SKM-1 (cell line): ENCODE measurements at regions not wholly inside any gene's neighbourhood (a gene's known extent, or its start where the extent isn't known, plus 50 kb on each side); places are given as distances from the start of the nearest gene placed in this dataset.
"Not testable (repeated sequence)": the region's sequence is repeated elsewhere in the genome, so short reads cannot be mapped to it uniquely, and the experiment has no call there.

ENCODE experiments used
- DNase-seq: peaks from one replicate; lab custom pipeline; 2025; ENCODE audit not compliant: unreplicated experiment; lab: John Stamatoyannopoulos, UW

DNA sequence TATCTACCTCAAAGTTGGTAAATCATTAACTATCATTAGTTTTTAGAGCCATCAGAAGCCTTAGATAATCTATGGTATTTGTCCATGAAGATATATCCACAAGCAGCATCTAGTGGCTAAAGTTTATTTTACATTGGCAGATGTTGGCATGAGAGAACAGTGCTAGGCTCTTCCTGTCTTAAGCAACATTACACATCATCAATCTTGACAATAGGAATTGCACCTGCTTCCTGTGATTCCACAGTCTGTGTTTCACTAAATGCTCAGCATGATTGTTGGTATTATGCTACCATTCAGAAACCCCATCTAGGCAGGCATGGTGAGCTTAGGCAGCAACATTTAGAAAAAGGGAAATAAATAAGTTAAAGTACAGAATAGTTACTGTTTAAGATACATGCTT lies 246.6 kb downstream of the SLCO4C1 start:
- DNase-seq: peak; percentile 6

DNA sequence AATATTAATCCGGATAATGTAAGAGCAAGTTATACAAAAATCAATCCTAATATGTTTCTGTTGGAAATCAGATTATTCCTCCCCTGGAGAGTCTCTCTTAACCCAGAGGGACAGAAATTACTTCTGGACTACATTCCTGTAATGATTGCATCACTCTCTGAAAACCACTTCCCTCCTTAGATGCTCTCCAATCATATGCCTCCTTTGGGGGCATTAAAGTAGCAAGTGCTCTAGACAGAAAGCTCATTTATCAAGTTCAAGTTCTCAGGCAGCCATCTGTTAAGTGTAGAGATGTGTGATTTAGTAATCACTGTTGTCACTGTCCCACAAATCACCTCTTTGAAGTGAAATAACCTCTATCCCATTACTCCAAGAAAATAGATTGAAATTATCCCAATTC lies 247.1 kb downstream of the SLCO4C1 start:
- peak; percentile 26 for DNase-seq

DNA sequence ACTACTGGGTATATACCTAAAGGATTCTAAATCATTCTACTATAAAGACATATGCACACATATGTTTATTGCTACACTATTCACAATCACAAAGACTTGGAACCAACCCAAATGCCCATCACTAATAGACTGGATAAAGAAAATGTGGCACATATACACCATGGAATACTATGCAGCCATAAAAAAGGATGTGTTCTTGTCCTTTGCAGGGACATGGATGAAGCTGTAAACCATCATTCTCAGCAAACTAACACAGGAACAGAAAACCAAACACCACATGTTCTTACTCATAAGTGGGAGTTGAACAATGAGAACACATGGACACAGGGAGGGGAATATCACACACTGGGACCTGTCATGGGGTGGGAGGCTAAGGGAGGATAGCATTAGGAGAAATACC lies 249.0 kb downstream of the SLCO4C1 start:
- DNase-seq: not testable (repeated sequence)

DNA sequence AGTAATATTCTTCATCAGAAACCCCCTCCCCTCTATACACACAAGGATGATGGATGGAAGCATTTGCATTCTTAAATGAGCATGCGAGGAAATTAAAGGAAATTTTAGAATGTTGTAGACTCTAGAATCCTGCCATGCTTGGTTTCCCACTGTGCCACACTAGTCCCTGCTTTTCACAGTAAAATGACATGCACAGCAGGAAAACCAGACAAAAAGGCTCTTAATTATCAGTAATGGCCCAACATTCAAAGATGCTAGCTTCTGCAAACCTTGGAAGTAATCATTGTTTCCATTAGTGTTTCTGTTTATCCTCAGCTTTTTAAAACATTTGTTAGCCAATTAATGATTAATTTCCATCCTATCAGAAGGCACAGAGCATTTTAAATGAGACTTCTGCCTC lies 255.8 kb downstream of the SLCO4C1 start:
- no peak for DNase-seq

DNA sequence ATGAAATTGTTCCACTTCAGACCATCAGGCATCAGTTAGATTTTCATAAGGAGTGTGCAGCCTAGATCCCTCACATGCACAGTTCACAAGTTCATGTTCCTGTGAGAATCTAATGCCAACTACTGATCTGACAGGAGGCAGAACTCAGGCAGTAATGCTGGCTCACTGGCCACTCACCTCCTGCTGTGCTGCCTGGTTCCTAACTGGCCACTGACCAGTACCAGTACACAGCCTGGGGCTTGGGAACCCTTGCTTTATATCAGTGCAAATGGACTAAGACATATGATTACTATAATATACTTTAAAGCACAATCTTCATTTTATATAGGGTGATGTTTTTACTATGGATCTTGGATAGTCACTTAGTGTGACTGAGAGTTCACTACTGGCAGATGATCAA lies 259.2 kb downstream of the SLCO4C1 start:
- DNase-seq: no peak

DNA sequence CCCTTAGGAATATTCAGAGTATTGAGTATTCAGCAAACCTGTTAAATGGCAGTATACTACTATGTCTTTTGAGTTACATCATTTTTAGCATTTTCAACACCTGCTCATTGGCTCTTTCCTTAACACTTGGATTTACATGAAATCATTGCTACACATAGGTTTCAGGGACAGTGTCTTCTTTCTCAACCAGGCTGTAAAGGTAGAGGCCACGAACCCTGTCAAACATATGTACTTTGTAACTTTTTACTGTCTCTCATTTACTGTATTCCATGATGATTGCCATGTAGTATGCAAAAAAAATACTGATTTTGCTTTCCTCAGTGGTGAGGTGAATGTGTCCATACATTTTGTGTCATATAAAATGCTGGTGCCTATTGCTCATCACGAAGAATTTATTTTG lies 264.4 kb downstream of the SLCO4C1 start:
- DNase-seq: no peak

DNA sequence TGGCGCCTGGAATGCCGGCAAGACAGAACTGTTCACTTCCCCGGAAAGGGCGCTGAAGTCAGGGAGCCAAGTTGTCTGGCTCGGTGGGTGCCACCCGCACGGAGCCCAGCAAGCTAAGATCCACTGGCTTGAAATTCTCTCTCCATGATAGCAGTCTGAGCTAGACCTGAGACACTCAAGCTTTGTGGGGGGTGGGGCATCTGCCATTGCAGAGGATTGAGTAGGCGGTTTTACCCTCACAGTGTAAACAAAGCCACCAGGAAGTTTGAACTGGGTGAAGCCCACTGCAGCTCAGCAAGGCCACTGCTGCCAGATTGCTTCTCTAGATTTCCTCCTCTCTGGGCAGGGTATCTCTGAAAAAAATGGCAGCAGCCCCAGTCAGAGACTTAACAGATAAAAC lies 277.4 kb downstream of the SLCO4C1 start:
- DNase-seq: no peak

DNA sequence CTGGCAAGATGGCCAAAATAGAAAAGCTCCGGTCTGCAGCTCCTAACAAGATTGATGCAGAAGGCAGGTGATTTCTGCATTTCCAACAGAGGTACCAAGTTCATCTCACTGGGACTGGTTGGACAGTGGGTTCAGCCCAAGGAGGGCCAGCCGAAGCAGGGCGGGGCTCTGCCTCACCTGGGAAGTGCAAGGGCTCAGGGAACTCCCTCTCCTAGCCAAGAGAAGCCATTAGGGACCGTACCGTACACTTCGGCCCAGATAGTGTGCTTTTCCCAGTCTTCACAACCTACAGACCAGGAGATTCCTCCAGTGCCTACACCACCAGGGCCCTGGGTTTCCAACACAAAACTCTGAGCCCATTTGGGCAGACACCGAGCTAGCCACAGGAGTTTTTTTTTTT lies 277.8 kb downstream of the SLCO4C1 start:
- no peak for DNase-seq

- no peak for DNase-seq
Observed at GRCh38 chr5:102014371-102014770, 281.7 kb downstream of the SLCO4C1 start.

DNA sequence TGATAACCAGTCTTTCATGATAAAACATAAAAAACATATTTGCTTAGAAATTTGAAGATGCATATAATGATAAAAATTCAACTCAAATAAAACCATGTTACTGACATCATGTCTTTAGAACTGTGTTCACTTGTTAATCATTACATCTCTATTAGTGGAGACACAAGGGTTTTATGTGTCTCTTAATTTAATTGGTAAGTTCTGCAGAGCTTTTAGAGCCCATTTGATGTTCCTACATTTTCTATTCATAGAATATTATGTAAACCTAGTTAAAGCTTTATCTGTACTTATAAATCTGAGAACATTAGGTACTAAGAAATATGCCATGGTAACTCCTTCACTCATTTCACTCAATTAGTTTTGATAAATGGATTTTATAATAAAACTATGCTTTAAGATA lies 285.4 kb downstream of the SLCO4C1 start:
- DNase-seq: no peak

DNA sequence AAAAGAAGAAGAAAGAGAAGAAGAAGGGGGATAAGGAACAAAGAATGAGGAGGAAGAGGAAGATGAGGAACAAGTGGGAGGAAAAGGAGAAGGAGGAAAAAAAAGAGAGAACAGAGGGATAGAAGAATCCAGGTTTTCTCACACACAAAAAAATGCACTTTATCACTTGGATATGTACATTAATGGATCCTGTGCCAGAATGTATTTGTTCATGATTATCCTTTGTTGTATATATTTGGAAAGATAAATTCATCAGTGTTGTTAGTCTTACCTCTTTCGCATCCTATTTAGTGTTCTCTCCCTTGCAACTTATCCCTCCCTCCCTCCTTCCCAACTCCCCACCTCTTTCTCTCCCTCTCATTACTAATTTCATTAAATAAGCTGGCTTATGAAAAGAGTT lies 298.8 kb downstream of the SLCO4C1 start:
- DNase-seq: no peak

GRCh38 chr5:101995585-101995984 lies 300.5 kb downstream of the SLCO4C1 start:
- no peak for DNase-seq

GRCh38 chr5:101991486-101991885 lies 304.6 kb downstream of the SLCO4C1 start:
- DNase-seq: no peak

DNA sequence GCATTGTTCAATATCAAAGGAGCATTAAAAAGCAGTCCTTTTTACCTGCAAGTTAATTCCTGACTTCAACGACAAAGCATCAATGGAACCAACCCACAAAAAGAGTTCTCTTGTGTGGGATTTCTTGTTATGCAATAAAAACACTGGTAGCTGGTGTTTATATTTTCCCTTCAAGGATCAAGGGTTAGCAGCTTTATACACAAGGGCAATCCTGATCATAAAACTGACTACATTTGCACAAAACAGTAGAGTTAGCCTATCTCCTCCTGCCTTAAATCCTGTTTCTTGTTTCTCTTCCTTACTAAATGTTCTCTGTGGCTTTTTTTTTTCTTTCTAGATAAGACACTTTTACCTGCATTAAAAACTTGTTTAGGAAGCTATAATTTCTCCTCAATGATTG lies 306.4 kb downstream of the SLCO4C1 start:
- DNase-seq: no peak

GRCh38 chr5:101977729-101978345 lies 318.2 kb downstream of the SLCO4C1 start:
- DNase-seq: peak; percentile 21

GRCh38 chr5:101976933-101977332 lies 319.2 kb downstream of the SLCO4C1 start:
- no peak for DNase-seq

- no peak for DNase-seq
Observed at GRCh38 chr5:101969742-101970141, 326.3 kb downstream of the SLCO4C1 start.

- no peak for DNase-seq
Observed at GRCh38 chr5:101966476-101966875, 329.6 kb downstream of the SLCO4C1 start.

DNA sequence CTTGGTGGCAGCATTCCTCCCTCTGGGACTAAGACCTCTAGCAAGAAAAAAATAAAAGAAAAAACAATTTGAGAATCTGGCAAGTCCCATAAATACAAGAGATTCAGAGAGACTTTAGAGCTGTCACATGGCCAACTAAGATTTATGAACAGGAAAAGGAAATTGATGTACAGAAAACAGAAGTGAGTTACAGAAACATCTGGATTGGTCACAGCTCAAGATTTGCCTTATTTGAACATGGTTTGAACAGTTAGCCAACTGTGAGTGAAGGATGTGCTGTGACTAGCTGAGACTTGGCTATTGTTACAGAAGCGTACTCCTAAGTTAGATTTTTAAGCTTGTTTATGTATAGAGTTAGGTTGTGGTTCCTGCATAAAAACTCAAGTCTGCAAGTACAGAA lies 340.2 kb downstream of the SLCO4C1 start:
- no peak for DNase-seq

DNA sequence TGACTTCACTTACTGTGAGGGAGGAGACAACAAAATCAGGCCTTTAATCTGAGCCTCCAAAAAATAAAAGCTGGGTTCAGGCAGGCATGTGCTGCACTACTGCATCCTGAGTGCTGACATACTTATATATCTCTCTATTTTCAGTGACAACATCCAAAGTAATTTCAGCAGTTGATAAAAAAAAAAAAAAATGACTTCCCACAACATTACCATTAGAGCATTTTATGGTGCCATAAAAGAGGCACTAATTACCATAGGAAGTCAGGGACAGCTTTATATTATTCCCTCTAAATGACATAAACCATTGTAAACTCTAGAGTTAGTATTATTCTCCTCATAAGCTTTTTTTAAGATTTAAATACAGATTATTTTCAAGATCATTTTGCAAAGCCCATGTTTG lies 346.1 kb downstream of the SLCO4C1 start:
- no peak for DNase-seq

GRCh38 chr5:101948615-101949014 lies 347.5 kb downstream of the SLCO4C1 start:
- no peak for DNase-seq

DNA sequence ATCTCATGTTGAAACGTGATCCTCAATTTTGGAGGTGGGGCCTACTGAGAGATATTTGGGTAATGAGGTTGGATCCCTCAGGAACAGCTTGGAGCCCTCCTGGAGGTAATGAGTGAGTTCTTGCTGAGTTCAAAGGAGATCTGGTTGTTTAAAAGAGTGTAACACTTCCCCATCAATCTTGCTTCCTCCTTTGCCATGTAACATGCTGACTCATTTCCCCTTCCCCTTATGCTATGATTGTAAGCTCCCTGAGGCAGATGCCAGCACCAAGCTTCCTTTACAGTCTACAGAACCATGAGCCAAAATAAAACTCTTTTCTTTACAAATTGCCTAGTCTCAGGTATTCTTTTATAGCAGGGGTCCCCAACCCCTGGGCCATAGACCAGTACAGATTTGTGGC lies 352.3 kb downstream of the SLCO4C1 start:
- peak; percentile 70 for DNase-seq

DNA sequence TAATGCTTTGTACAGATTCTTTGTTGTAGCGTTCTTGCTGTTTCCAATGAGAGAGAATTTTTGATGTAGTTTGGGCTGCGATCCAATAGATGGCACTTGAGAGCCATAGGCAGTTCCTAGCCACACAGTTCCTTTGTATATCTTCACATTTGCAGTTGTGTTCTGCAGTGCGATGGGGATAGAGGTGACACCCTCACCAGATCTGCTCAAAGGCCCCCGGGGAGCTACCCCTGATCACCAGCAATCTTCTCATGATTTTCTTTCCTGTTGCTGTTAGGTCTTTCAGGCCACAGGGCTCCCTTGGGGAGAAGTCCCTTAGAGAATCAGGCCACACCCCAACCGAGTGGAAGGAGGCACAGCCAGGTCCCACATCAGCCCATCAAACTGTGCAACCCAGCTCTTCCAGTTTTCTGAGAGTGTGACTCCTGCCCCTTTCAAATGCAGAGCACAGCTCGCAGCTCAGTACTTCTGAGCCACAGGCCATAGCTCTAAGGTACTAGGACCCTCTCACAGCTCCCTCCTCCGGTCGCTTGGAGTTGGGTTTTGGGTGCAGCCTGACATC lies 353.7 kb downstream of the SLCO4C1 start:
- DNase-seq: peak; percentile 21
